NCI-H2029 treated with DMSO at 0.1 percent for 48 hours (cell line): ENCODE measurements at regions not wholly inside any gene's neighbourhood (a gene's known extent, or its start where the extent isn't known, plus 50 kb on each side); places are given as distances from the start of the nearest gene placed in this dataset.
"Not testable (repeated sequence)": the region's sequence is repeated elsewhere in the genome, so short reads cannot be mapped to it uniquely, and the experiment has no call there.

Experiments used
- DNase-seq: peaks from one replicate; lab custom pipeline; 2025; lab: John Stamatoyannopoulos, UW

DNA sequence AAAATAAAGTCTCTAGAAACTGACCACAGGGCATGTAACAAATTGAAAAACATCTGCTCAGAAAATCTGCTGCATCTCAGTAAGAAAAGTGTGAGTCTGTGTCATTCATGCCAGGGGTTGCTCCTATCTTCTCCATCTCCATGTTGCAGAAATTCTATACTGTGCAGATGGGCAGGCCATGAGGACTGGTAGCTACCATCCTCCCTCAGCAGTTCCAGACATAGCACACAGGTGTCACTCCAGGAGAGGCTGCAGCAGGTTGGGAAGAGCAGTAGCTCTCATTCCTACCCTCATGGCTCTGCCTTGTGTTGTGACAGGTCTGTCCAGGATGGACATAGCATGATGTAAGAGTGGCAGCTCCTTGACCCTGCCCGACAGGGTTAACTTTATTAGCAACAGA, 173.4 kb downstream of the NDUFS4 start:
- DNase-seq: no peak

DNA sequence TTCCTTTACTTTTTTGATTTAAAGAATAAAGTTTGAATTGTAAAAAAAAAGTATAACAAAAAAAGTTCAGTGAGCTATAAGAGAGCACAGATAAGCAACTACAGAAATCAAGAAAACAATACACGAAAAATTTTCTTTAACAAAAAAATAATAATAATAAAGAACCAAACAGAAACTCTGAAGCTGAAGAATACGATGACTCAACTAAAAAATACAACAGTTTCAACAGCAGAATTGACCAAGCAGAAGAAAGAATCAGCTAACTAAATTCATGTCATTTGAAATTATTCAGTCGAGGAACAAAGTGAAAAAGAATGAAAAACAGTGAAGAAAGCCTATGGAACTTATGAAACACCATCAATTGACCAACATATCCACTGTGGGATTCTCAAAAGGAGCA, 177.7 kb downstream of the NDUFS4 start:
- DNase-seq: no peak

DNA sequence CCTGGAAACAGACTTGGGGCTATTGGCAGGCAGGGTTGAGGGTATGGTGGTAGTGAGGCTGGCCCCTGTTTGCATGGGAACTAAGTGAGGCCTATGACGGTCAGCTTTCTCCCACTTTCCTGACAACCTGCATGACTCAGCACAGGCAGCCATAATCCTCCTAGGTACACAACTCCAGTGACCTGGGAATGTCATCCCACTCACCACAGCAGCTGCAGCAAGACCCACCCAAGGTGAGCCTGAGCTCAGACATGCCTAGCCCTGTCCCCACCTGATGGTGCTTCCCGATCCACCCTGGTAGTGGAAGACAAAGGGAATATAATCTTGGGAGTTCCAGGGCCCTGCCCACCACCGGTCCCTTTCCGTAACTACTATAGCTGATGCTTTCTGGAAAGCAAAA, 178.7 kb downstream of the NDUFS4 start:
- DNase-seq: no peak

DNA sequence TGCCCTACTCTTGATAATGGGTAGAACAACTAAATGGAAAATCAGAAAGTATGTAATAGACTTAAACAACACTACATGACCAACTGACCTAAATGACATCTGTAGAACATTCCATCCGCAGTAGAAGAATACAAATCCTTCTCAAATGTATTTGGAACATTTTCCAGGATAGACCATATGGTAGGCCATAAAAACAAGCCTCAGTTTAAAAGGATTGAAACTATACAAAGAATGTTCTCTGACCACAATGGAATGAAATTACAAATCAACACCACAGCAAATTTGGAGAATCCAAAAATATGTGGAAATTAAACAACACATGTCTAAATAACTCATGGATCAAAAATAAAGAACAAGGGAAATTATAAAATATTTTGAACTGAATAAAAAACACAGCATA, 189.2 kb downstream of the NDUFS4 start:
- DNase-seq: no peak

DNA sequence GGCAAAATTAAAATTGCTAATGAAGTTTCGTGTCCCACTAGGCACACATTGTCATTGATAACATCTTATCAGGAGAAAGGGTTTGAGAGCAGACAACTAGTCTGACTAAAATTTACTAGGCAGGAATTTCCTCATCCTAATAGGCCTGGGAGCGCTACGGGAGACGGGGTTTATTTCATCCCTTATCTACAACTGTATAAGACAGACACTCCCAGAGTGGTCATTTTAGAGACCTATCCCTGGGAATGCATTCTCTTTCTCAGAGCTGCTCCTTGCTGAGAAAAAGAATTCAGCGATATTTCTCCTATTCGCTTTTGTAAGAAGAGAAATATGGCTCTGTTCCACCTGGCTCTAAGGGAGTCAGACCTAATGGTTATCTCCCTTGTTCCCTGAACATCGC, 191.8 kb downstream of the NDUFS4 start:
- DNase-seq: not testable (repeated sequence)

DNA sequence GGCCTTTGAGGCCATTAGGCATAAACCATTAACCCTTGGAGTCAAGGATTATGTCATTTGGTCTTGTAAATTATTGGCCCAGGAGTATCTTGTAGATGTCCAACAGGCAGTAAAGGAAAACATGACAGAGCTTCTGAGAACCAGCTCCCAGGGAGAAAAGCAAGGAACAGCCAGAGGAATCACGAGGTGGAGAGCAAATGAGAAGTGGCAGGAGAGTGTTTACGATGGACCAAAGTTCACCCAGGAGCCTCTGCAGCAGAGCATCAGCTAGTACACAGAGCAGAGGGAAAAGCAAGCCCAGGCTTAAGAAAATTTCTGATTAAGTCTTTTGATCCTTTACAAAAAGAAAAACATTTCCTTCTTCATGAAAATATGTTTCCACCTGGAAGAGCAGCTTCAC, 206.2 kb downstream of the NDUFS4 start:
- DNase-seq: no peak

DNA sequence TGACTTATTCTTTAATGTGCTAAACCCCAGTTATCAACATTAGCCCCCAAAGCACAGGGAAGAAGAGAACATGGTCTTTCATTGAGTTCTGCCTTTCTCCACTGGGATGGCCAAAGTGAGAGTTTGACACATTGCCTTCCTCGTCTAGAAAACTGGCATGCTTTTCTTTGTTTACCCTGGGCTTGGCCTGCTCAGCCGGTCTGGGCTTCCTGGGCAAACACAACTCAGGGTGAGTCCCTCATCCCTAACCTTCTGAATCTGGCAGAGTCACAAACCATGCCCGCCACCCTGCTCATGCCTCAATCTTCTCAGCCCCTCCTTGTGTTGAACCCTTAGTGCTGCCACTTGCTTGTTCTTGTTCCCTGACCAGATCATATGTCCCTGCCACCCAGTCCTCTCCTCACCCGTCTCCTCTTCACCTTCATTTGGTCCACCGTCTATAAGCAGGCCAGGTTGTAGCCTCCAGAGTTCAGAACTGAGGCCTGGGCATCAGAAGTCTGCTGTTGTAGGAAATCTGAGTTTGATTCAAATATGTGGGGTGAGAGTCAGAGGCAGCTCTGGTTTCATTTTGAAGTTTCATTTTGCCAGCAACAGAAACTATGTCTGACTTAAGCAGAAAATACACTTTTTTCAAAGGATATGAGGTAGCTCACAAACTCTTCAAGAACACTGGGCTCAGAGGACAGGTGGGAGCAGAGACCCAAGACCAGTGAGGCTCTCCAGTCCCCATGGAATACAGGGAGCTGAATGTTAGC, 217.6 kb downstream of the NDUFS4 start:
- DNase-seq: no peak

DNA sequence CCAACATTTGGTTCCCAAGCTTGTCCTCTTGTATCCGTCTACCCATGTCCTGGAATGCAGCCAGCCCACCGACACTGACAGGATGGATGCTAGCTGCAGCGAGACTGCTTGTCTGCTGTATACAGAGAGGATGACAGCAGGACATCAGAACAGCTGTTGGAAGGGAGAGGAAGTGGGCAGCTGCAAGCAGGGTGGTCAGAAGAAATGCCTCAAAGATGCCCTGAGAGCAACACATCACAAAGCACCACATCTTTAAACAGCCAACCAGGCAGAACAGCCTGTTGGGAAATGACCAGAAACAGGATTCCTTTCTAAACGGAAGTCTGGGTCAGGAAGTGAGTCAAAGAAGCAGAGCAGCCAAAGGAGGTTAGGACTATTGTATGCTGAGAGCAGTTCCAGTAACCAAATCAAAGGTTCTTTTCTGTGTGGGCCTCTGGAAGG, 219.1 kb downstream of the NDUFS4 start:
- peak; percentile 31 for DNase-seq

DNA sequence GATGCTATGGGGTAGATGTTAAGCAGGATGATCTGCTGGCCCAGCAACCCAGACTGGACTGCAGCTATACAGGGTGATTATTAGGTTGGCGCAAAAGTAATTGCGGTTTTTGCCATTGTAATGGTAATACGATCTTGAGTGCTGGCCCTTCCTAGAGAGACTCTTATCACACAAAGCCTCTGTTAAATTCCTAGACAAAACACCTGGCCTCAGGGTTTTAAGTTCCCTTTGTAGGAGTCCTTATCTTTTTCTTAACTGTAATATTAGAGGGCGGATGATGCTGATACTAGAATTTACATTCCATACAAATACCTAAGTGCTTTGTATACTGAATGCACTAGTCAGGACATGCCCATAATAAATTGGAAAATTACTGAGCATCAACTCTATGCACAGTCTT, 222.2 kb downstream of the NDUFS4 start:
- DNase-seq: peak; percentile 49

DNA sequence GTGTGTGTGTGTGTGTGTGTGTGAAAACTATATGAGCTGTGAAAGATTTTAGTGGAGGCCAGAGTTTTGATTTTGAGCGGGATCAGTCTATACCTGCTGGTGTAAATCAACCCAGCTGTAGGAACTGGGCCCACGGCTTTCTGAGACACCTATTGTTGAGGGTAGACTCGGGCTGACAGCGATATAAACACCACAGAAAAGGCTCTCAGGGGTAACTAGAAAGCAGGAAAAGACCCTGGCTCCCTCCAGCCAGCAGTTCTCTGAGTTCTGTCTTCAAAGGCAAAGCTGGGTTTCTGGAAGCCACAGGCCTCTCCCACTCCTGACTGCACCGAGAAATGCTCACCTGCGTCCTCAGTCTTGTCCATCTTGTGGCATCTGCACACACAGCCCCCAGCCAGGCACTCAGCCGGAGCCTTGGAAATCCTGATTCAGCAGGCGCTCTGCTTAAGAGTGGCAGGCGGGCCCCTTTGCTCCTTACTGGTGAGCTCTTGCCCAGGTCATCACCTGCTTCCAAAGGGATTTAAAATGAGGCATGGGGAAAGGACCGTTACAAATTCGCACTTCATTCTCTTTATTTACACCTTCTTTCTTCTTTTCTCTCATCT, 223.3 kb downstream of the NDUFS4 start:
- DNase-seq: no peak

DNA sequence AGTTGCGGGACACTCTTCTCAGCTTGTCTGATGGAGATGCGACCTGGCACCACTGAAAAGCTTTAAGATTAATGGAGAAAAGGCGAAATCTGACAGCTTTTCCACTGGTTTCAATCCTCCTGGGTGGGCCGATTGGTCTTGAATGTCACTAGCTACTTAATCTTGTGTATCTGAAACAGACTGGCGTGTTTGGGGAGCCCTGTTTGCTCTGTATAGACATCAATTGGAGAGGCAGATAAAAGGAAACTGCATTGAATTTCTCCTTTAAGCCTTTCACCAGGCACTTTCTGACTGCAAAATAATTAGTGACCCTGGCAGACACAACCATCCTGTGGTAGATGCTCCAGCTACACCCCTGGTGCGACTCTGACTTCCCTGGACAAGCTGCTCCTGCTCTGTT, 224.2 kb downstream of the NDUFS4 start:
- DNase-seq: no peak

DNA sequence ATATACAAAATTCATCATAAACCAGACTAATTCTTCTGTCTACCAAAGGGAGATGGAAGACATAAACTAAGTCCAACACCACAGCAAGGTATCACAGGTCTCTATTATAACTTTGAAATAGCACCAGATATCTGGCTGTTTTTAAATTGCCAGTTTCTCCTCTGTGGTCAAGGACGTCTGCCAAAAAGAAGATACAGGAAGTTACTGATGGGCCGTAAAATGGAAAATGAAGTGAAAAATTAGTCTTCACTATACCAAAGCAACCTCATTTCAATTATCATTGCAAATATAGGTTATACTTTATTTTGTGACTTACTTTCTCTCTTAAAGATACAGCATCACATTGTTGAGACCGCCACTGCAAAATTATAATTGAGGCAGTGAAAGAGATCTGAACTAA, 225.5 kb downstream of the NDUFS4 start:
- DNase-seq: no peak

DNA sequence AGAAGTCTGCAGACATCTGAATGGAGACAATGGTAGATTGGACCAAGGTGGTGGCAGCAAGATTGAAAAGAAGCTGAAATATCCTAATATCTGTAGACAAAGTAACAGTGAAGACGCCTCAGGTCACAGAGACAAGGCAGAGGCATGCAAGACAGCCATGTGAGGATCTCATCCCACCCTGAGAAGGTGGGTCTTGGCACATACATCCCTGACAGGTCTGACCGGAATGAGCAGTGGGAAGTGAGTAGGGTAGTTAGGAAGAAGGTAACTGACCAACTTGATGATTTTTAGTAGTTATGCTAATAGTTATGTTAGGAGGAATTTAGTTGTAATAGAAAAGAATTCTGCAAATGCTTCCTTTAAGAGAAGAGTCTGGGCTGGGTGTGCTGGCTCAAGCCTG, 229.6 kb downstream of the NDUFS4 start:
- DNase-seq: no peak

DNA sequence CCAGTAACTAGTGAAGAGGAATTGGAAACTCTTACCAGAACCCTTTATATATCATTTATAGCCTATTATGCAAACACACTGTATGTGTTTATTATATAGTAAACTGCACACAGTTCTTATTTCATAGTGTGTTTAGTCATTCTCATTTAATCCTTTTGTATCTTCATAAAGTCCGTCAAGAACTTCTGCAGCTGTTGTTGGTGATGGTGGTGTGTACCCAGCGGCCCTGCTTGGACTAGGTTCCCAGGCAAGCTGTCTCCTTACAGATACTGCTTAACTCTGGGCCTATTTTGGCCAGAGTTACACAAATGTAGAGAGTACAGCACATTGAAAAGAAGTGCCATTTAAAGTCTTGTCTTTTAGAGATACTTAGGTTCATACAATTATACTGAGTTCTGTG, 231.9 kb downstream of the NDUFS4 start:
- DNase-seq: no peak

DNA sequence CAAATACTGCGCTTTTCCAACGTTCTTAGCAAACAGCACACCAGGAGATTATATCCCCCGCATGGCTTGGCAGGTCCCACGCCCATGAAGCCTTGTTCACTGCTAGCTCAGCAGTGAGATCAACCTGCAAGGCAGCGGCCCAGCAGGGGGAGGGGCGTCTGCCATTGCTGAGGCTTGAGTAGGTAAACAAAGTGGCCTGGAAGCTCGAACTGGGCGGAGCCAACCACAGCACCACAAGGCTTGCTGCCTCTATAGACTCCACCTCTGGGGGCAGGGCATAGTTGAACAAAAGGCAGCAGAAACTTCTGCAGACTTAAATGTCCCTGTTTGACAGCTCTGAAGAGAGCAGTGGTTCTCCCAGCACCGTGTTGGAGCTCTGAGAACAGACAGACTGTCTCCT, 239.2 kb downstream of the NDUFS4 start:
- DNase-seq: not testable (repeated sequence)

DNA sequence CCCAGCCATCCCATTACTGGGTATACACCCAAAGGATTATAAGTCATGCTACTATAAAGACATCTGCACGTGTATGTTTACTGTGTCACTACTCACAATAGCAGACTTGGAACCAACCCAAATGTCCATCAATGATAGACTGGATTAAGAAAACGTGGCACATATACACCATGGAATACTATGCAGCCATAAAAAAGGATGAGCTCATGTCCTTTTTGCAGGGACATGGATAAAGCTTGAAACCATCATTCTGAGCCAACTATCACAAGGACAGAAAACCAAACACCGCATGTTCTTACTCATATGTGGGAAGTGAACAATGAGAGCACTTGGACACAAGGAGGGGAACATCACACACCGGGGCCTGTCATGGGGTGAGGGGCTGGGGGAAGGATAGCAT, 248.0 kb downstream of the NDUFS4 start:
- not testable (repeated sequence) for DNase-seq

DNA sequence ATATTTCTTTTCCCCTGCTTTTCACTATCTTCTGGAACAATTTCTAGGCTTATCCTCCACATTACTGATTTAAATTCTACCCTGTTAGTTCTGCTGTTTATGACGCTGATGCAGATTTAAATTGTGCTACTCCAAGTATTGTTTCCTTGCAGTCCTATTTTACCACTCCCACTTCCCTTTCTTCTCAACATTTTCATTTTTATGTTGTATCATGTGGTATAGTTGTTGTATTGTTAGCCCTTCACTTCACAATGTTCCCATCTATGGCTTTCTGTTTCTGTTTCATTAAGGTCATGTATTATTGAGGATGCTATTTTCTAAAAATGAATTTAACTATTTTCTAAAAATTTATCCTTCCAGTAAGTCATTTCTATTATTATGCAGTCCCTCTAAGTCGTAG, 254.4 kb downstream of the NDUFS4 start:
- DNase-seq: no peak

DNA sequence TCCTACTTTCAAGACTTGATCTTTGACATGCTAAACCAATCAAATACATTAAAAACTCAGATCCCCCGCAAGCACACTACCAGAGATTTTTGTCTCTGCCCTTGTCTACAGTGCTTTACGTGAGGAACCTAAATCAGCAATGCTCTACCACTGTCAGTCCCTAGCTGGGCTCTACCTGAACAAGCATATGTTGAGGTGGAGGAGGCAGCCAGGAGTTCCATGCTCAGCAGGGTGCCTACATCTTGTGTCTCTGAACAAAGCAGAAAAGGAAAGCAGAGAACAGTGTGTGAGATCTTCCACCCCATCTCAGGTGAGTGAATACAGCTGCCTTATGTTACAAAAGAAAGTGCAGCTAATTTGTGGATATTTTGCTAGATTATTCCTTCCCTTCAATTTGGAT, 255.0 kb downstream of the NDUFS4 start:
- no peak for DNase-seq

DNA sequence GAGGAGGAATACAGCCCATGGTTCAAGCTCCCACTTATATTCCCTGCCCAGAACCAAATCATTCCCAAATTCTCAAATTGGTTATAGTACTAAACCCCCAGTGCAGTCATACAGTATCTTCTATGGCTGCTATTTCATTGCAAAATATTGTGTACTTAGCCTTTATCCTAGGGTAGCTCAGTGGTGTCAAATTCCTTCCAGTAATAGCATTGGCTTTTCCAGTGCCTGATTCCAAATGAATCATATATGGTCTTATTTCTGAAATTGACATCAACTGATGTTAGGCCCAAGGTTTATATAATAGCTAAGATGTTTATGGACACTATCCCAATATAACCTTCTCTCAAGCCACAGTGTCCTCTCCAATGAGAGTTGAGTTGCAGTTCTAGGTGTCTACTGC, 256.7 kb downstream of the NDUFS4 start:
- no peak for DNase-seq

DNA sequence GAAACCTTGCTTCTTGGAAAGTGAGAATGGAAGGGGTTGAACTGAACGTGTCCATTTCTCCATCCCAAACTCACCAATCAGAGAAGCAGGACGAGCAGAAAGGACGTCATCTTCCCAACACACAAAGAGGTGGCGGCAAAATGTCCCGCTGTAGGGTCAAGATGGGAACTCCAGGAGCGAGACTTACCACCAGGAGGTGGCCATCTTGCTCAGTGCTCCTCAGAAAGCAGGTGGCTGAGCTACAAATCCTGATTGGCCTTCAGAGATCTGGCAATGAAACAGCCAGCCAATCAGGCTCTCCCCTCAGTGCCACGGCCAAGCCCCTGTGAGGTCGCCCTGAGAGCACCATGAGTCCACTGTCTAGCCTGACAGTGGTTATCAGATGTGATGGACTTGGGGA, 259.0 kb downstream of the NDUFS4 start:
- no peak for DNase-seq

DNA sequence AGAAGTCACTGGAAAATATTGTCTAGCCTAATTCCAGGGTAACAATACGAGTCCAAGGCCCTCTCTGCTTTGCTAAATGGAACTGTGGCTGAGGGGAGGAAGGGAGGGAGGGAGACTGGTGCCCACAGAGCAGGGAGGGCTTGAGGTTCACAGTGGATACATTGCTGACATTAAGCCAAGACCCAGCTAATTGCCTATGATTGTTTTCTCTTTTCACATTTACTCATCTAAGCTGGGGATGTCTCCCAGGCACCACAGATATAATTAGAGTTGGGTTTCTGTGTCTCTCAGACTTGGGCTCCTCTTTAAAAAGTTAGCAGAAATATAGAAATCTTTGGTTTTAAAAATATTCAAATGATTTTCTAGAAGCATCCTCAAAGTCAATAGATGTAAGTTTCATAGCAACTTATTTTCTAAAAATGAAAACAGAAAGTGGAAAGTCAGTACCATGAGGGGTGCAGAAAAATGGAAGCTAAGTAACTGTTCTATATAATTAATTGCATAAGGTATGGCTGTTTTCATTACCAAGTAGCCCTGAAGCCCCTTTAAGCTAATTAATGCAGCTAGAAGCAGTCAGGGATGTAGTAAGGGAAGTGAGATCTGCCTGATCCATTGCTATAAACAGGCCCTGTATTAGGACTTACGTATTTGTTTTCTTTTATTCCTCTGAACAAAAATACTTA, 259.8 kb downstream of the NDUFS4 start:
- DNase-seq: no peak

DNA sequence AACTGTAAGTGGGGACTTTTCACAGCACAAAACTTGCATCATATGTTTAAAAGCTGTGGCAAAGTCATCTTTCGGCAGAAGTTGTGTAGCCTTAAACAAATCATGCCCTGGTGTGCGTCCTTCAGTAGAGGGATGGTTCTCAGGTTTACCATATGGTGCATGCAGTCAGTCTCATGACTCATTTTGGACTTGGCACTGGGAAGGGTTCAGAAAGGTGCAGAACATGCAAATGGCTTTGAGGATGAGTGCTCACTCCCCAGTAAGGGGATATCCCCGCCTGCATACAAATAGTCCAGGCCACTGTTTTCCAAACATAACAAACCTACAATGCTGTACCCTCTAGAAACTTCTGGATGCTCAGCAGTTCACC, 260.3 kb downstream of the NDUFS4 start:
- no peak for DNase-seq

DNA sequence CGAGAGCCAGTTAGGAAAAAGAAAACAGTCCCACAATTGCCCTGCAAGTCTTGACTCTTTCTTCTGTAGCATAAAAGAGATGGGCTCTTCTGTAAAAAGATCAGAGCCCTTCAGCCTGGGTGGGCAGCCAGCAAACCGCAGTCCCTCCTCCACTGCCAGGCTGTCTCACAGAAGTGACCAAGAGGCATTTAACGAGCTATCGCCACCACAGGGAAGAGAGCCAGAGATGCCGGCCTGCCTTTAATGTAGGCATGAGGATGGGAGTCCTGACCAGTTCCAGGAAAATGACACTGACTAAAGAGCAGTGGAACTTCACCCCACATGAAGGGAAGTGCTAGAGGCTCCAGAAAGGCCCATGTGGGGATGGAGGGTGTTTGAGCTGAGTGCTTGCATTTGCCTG, 264.6 kb downstream of the NDUFS4 start:
- no peak for DNase-seq

DNA sequence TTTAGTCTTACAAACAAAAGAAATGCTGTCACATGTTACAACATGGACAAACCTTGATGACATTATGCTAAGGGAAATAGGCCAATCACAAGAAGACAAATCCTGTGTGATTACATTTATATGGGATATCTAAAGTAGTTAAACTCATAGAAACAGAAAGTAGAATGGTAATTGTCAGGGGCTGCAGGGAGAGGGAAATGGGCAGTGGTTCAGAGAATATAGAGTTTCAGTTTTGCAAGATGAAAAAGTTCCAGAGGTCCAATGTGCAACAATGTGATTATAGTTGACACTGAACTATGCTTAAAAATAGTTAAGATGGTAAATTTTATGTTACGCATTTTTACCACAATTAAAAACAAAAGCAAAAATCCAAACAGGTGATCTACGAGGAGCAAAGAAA, 265.5 kb downstream of the NDUFS4 start:
- DNase-seq: no peak
